Activated CD4-positive, CD25-positive, alpha-beta regulatory T cell treated with anti-CD3 and anti-CD28 coated beads, Interleukin-2, amount 50 U/mL, for 72 hours (primary cell): ENCODE measurements at regions not wholly inside any gene's neighbourhood (a gene's known extent, or its start where the extent isn't known, plus 50 kb on each side); places are given as distances from the start of the nearest gene placed in this dataset.
"Not testable (repeated sequence)": the region's sequence is repeated elsewhere in the genome, so short reads cannot be mapped to it uniquely, and the experiment has no call there.

Source experiments
- DNase-seq: peaks from one replicate; pipeline ENCODE4 v3.0.0; 2021

DNA sequence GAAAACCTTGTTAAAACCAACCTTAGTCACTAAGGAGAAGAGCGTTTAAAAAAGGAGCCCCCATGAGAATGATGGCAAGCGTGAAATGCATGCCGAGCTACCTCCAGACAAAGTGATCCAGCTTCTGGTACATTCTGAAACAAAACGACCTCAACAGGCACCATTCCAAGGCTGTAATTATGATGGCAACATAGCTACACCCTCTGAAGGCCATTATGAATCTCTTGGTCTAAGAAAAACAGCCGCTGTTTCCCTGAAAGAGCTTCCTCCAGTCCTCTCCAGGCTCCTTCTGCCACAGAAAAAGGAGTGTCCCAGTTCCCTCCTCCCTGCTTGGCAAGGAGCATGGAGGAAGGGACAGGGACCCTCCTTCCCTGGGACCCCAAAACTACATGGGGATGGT is 50.0 kb upstream of the ABLIM1 start:
- no peak for DNase-seq

DNA sequence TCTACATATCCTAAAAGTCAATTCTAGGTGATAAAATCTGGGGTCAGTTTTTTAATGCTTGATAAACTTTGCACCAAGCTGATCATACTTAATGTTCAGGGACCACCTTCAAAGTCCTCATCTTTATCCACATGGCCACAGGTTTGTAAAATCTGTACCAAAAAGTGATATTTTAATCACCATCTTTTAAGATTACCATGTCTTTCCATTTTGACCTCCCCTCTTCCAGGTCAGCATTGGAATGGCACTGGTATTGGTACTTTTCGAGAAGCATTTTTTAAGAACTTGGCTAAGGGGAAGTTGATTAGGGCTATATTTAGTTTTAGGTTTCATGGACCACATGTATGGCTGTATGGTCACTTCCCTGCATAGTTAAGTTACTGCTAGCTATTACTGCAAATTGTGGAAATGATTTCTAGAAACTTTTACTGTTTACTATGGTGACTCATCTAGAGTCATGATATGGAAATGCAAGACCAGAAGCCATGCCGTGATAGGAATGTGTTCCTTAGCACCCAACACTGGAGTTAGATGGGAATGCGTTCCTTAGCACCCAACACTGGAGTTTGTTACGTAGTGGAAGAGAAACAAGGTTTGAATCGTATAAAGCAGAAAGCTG is 50.8 kb upstream of the ABLIM1 start:
- DNase-seq, result no peak

DNA sequence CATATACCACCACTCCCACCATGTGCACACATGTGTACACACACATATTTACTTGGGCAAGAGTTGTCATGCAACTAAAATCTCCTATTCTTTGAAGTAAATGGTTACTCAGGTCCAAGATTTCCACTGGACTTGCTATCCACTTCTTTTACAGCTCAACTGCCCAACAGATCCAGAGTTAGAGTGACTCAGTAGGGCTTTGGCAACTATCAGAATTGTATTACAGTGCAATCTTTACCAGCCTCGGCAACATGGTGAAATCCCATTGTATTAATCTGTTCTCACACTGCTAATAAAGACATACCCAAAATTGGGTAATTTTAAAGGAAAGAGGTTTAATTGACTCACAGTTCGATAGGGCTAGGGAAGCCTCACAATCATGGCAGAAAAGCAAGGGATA is 51.9 kb upstream of the ABLIM1 start:
- no peak for DNase-seq

DNA sequence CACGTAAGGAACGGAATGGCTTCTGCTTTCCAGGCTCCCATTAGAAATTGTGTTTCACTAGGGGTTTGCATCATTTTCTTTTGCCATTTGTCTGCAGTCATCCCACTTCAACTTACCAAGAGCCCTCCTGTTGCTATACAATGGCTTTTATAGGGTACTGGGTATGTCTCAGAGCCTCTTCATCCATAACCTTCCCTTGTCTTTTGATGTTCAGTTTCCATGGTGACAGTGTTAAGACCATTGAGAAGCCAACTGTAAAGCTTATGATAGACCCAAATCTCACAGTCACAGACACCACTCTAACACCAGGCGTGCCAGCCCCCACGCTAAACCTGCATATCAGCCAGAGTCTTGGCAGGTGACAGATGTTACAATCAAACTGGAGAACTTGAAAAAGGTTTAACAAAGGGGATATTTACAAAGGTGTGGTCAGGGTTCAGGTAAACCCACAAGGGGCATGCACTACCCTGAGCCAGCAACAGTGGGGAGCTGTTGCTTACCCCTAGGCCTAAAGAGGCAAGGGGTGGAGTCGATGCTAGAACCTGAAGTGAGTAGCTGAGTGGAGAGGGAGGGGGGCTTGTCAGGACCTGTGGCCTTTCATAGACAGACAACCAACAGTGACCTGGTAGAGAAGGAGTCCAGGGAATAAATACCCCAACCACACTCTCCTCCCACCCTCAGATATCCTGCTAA is 53.2 kb upstream of the ABLIM1 start:
- DNase-seq, result no peak

DNA sequence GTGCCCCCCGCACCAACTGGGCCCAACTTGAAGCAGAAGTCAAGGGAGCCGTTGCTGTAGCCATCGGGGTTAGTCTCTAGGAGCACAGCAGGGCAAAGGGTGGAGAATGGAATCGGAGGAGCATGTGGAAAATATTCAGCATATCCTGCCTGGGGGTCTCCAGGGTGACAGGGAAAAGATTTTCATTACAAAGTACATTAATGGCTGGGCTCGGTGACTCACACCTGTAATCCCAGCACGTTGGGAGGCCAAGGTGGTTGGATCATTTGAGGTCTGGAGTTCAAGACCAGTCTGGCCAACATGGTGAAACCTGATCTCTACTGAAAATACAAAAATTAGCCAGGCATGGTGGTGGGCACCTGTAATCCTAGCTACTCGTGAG is 53.8 kb upstream of the ABLIM1 start:
- DNase-seq, result no peak

DNA sequence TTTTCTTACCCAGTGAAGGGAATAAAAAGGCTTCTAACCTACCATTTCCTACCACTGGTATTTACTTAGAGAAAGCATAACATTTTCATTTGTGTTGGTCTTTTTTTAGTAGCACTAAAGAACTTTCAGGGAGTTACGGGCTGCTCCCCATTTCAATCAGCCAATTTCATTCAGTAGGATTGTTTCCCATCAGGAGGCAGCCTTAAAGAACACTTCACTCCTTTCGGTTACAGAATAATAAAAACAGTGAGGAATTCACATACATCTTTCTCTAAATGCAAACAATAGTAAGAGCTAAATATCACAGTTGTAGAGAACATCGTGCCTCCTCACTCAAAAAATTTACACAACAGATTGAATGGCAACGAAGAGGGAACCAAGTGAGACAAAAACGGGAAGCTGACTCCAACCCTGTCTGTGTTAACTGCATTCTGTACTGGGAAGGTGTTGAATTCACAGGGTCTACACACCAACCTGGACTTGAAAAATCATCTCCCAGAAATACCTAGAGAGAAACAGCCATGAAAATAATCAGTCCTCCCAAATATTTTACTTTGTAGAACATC is 55.5 kb upstream of the ABLIM1 start:
- DNase-seq, result no peak

DNA sequence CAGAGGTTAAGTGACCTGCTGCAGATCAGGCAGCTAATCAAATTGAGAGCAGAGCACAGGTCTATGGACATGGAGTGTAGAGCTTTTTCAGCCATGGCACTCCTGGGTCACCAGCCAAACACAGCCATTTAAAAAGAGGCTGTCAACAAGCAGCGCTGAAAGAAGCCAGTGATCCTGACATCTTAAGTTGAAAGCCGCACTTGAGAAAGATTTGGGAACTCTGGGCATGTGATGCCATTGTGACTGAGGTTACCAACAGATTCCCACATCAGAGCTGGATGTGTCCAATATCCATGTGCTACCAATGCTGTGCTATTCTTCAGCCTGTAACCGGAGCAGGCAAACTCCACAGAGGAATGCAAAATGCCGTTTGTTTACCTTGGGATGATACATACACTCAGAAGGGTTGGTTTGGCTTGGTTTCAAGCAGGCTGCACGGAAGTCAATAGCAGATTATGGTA is 56.2 kb upstream of the ABLIM1 start:
- no peak for DNase-seq

DNA sequence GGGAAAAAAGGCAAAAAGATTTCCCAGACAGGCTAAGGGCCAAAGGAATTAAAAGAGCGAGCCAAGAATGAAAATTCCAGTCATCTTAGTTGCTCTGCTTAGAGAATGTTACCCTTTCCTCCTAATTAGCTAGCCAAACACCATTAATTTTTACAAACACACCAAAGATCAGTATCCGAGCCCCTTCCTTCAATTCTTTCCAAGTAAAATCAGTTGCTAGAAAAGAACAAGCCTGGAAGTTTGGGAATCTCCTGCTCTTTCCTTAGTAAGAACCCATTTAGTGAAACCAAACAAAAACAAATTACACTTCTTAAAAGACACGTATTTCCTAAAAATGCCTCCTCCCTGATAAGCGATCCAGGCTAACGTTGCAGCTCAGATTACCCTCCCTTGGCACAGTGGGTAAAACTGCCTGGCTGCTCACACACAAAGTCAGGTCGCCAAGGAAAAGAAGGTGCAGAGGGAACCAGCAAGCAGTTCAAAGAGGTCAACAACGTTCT is 57.1 kb upstream of the ABLIM1 start:
- DNase-seq, result no peak

DNA sequence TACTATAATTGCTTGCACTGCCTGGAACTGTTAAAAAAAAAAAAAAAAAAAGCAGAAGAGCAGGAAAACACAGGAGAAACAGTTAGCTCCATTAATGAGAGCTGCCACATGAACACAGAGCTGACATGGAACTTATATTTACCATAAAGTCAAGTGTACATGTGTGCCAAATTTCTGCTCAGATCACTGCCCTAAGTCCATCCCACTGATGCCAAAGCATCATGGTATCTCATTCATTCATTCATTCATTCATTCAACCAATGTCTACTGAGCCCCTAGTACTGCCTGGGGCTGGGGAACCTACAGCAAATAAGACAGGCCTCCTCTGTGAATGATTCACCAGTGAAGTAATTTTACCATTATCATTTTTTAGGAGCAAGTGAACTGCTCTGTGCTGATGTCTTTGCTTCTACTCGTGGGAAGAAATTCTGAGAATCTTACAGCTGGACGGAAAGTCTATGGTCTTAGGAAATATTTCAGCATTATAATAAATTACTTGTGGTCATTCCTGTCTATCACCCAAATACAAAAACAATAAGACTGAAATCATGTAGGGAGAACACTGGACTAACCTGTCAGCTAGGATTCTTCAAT is 58.8 kb upstream of the ABLIM1 start:
- DNase-seq, result no peak

DNA sequence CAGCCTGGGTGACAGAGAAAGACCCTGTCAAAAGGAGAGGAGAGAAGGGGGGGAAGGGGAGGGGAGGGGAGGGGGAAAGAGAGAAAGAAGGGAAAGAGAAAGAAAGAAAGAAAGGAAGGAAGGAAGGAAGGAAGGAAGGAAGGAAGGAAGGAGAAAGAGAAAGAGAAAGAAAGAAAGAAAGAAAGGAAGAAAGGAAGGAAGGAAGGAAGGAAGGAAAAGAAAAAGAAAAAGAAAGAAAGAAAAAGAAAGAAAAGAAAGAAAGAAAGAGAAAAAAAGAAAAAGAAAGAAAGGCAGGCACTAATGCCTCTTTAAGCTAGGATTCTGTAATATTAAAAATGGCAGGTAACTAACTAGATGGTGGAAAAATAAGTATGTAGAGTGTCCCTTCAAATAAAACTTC is 59.8 kb upstream of the ABLIM1 start:
- DNase-seq, result not testable (repeated sequence)

DNA sequence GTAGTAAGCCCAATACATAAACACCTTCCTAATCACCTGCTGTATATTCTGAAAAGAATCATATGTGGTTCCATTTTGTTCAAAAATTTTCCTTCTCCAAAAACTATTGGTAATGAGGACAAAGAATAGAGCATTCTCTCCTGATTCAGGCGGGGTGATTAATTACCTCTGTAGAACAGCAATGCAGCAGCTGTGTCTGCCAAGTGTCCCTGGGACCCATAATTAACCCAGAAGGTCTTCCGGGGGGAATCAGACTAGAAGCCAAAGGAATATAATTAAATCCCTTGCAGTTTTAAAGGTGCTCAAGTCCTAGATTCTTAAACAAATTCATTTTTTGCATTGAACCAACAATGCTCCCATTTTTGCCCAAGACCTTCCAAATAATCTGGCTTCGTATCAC is 60.3 kb upstream of the ABLIM1 start:
- no peak for DNase-seq

DNA sequence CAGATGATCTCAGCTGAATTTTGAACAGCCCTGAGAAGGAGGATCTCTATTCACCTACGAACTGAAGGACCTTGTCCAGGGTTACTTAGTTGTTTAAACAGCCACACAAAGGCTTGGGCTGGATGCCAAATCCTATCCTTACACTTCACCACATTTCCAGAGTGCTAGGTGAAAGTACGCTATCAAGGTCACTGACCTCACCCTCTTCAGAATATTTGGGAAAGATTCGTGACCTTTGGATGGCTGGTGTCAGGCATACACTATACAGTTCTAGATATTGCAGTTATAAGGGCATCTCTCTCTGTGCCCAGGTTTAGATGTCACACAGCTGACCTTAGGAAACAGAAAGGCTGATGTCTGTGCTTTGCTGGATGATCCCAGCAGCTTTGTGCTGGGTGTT is 61.2 kb upstream of the ABLIM1 start:
- DNase-seq, result no peak

DNA sequence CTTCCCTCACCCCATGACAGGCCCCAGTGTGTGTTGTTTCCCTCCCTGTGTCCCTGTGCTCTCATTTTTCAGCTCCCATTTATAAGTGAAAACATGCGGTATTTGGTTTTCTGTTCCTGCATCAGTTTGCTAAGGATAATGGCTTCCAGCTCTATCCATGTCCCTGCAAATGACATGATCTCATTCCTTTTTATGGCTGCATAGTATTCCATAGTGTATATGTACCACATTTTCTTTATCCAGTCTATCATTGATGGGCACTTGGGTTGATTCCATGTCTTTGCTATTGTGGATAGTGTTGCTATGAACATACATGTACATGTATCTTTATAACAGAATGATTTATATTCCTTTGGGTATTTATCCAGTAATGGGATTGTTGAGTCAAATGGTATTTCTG is 61.9 kb upstream of the ABLIM1 start:
- not testable (repeated sequence) for DNase-seq

DNA sequence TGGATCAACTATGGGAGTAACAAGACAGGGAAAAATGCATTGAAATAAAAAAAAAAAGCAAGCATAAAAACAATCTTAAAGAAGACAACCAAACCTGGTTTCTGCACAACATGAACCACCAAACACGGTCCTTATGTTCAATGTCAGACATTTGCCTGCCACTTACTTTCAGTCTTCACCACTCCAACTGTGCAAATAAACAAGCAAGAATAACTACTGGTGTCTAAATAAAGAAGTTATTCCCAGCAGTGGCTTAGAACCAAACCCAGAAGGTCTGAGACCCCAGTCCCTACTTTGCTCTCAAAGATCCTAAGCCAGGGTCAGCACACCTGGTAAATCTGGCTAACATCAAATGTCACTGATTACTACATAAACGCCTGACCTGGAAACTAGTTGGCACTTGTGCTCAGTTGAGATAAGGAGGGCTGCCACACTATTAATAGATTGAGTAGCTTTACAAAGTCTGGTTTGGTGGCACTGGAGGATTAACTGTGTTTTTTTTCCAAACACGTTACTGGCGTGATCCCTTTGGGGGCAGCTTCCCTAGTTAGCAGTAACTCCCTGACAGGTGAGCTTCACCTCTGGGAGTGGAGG is 62.7 kb upstream of the ABLIM1 start:
- DNase-seq, result no peak

DNA sequence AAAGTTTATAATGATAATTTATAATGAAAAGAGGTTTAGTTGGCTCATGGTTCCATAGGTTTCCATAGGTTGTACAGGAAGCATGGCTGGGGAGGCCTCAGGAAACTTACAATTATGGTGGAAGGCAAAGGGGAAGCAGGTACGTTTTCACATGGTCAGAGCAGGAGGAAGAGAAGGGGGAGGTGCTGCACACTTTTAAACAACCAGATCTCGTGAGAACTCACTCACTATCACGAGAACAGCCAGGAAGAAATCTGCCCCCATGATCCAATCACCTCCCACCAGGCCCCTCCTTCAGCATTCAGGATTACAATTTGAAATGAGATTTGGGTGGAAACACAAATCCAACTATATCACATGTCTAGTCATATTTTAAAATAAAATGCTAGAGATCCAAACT is 64.1 kb upstream of the ABLIM1 start:
- DNase-seq, result not testable (repeated sequence)

DNA sequence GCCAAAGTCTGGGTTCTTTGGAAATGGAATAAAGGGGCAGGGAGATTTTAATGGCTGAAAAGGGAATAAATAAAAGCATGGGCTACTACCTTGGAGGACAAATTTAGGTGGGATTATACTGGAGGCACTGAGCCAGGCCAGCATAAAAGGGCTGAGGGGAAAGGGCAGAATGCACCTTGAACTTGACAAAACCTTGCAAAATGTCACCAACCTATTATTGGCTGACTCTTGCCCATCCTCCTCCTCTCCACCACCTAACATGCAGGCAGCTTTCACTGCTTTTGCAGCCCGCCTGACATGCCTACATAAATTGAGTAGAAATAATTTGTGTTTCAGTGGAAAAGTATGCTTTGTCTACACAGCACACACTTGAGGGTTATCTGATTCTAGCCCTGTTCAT is 65.3 kb upstream of the ABLIM1 start:
- no peak for DNase-seq

DNA sequence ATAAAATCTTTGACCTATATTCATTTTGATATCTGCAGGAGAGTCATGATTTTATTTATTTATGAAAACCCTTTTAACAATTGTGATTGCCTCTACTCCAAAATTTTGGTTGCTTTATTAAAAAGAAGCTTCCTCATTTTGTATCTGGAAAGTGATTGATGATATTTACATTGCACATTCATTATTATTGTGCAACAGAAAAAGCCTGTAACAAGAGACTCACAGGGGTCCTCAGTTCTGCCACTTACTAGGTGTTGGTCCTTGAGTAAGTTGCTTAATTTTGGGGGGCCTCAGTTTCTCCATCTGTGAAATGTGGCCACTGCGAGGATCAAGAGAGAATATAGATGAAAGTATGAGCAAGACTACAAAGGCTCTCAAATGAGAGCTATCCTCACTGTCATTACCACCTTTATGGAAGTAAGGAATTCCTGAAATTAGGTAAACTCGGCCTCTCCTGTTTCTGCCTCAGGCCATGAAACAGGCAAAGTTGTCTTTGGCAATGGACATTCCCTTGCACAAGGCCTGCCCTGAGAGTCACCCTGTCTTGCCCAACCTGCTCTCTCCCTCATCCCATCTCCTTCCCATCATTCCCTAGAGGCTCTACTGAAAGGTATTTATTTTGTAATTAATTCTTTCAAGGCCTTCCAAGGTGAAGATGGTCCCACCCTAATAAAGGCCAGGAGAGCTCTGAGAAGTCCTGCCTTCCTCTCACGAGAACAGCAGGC is 66.1 kb upstream of the ABLIM1 start:
- DNase-seq, result no peak

DNA sequence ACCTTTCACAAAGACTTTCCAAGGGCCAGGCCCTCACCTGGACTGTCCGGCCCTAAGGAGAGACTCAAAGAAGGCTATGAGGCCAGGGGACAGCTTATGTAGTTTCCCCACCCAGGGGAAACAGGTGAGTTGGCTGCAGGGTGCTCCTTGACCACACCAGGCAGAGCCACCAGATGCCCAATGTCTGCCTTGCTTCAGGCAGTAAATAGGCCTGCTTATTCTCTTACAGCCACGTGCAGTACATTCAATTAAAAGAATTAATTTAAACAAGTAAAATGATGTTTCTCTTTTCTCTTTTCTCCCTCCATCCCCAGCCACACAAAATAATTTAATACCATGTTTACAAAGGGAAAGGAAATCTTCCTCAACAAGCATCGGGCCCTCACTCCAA is 66.6 kb upstream of the ABLIM1 start:
- no peak for DNase-seq

DNA sequence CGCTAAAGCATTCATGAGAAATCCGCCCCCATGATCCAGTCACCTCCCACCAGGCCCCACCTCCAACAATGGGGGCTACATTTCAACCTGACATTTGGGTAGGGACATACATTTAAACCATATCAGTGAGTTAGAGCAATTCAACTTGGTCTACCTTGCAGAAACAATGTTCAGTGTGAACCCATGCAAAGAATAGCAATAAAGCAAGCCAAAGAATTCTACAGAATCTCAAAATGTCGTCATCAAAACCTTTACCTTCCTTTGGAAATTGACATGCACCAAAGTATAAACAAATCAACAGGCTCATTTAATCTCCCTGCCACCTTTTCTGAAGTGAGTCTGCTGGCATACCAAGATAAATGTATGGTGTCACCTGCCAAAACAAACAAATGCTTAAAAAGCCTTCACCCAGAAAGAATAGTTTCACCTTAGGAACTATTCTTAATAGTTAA is 68.8 kb upstream of the ABLIM1 start:
- DNase-seq, result no peak

DNA sequence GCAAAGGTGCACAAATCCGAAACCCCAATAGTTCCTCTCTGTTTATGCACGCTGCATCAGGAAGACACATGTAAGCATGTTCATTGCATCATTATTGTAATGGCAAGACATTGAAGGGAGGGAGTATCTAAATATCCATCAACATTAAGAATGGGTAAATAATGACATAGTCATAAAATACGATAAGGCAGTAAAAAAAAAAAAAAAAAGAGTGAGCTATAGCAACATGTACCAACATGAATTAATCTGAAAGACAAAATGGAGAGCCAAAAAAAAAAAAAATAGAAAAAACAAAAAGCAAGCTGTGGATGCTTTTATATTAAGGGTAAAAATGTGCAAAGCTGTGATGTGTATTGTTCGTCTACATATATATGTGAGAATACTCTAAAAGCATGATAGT is 70.2 kb upstream of the ABLIM1 start:
- no peak for DNase-seq

DNA sequence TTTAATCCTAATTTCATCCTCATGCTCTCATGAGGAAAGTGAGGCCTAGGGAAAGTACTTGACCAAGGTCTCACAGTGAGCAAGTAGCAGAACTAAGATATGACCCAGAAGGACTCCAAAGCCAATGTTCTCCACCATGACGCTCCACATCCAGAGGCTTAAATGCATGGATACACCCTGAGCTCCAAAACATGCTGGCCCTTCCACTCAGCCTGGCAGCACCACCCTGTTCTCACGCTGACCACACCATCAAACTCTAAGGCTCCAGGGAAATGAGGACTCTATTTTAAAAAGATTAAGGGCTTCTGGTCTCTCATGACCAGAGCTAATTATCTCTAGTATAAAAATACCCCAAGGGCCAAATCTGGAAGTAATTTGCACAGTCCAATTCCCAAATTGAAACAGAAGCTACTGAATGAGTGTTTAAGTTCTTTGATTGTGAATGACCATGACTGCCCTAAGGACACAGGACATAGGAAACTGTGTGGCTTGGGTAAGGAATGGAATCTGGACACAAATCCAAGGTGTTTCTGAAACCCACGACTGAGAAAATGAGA is 71.1 kb upstream of the ABLIM1 start:
- no peak for DNase-seq

DNA sequence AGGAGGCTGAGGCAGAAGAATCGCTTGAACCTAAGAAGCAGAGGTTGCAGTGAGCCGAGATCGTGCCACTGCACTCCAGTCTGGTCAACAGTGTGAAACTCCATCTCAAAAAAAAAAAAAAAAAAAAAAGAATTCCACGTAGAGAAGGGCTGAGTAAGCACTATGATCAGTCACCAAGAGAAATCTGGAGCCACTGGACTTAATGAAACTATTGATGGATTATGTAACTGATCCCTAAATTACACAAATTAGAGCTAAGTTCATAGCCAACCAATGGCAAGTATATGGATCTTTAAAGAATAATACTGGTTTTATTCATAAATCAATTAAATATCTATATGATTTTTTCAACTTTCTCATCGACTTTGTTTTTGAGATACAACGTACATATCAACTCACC is 72.2 kb upstream of the ABLIM1 start:
- no peak for DNase-seq

DNA sequence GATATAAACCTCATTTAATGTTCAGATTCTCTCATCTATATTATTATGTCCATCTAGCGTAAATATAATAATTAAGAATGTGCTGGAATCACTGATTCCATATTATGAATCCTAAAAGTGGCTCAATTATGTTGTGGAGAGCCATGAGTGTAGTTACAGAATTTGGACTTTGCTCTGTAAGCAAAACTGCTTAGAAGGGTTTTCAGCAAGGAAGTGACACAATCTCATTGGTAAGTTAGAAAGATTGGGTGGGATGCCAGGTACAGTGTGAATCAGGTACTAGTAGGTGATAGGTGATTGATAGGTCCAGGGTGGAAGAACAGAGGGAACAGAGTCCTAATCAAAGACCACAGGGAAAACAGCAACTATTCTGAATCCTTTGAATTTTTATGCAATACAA is 74.9 kb upstream of the ABLIM1 start:
- no peak for DNase-seq
